Activated CD8-positive, alpha-beta memory T cell treated with anti-CD3 and anti-CD28 coated beads, Interleukin-2, amount 10 ng/mL, durations not matched to agents 7 days and 5 days (primary cell): ENCODE measurements at regions not wholly inside any gene's neighbourhood (a gene's known extent, or its start where the extent isn't known, plus 50 kb on each side); places are given as distances from the start of the nearest gene placed in this dataset.
"Not testable (repeated sequence)": the region's sequence is repeated elsewhere in the genome, so short reads cannot be mapped to it uniquely, and the experiment has no call there.

ENCODE experiments used
- ATAC-seq: fragments of 150-1000 bp; cut with Tn5 transposase; one replicate; pipeline ENCODE4 v1.10.0; 2021; ENCODE audit warnings: moderate library complexity
- CTCF ChIA-PET: fragments of 350-600 bp; sonication (Branson Sonifier 250); formaldehyde crosslinking; loops from one replicate; lab custom pipeline; 2021; ENCODE audit warnings: antibody characterized with exemption; lab: Charles Lee
- DNase-seq: peaks from one replicate; pipeline ENCODE4 v3.0.0-alpha.2; 2020
- H3K27ac Mint-ChIP-seq: one replicate; pipeline ENCODE4 v1.8.0; 2021; ENCODE audit warnings: mild to moderate bottlenecking, mixed read lengths
- H3K27me3 Mint-ChIP-seq: one replicate; pipeline ENCODE4 v1.8.0; 2021; ENCODE audit warnings: mixed read lengths
- H3K36me3 Mint-ChIP-seq: one replicate; pipeline ENCODE4 v1.8.0; 2021; ENCODE audit warnings: mild to moderate bottlenecking, mixed read lengths
- H3K4me1 Mint-ChIP-seq: one replicate; pipeline ENCODE4 v1.8.0; 2021; ENCODE audit warnings: mixed read lengths
- H3K4me3 Mint-ChIP-seq: one replicate; pipeline ENCODE4 v1.8.0; 2021; ENCODE audit warnings: mild to moderate bottlenecking, moderate library complexity, mixed read lengths
- H3K9me3 Mint-ChIP-seq: one replicate; pipeline ENCODE4 v1.8.0; 2022; ENCODE audit warnings: low read depth, mixed read lengths

- Mint-ChIP-seq H3K4me3 (no peak overlapping the region), H3K9me3 (no peaks in the 10 kb centered on the region), H3K36me3 (no peaks in the 10 kb centered on the region), H3K27me3 (no peaks in the 10 kb centered on the region), H3K27ac (no peak overlapping the region), H3K4me1 (no peaks in the 10 kb centered on the region)
- no peak for DNase-seq
- CTCF ChIA-PET: no interaction called here
- ATAC-seq: no peak
These were observed 74.5 kb upstream of the SRSF6 start for GRCh38 chr20:43383026-43383795.

DNA sequence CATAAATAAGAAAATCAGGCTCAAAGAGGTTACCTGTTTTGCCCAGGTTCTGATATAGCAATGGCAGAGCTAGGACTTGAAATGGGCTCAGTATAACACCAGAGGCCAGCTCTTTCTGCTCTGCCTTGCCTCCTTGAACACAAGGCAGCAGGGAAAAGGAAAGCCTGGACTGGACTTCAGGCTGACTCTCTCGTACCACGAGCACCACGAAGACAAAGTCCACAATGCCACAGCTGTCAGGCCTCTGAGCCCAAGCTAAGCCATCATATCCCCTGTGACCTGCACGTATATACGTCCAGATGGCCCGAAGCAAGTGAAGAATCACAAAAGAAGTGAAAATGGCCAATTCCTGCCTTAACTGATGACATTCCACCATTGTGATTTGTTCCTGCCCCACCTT, 75.6 kb upstream of the SRSF6 start:
- H3K36me3 Mint-ChIP-seq, H3K27ac Mint-ChIP-seq, H3K4me3 Mint-ChIP-seq, ATAC-seq, DNase-seq, H3K4me1 Mint-ChIP-seq, CTCF ChIA-PET, H3K27me3 Mint-ChIP-seq, H3K9me3 Mint-ChIP-seq: not testable (repeated sequence)

DNA sequence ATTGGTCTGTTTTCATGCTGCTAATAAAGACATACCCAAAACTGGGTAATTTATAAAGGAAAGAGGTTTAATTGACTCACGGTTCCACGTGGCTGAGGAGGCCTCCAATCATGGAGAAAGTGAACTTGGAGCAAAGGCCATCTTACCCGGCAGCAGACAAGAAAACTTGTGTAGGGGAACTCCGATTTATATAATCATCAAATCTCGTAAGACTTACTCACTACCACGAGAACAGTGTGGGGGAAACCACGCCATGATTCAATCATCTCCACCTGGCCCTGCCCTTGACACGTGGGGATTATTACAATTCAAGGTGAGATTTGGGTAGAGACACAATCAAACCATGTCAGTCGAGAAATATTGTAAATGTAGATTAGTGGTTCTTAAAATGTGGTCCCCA, 76.2 kb upstream of the SRSF6 start:
- H3K9me3 Mint-ChIP-seq, ATAC-seq, CTCF ChIA-PET, H3K4me1 Mint-ChIP-seq, H3K36me3 Mint-ChIP-seq, H3K27ac Mint-ChIP-seq, H3K27me3 Mint-ChIP-seq, H3K4me3 Mint-ChIP-seq, DNase-seq: not testable (repeated sequence)

GRCh38 chr20:43379239-43379917, 78.3 kb upstream of the SRSF6 start:
- H3K36me3 Mint-ChIP-seq: no peaks in the 10 kb centered on the region
- ATAC-seq (no peak), DNase-seq (no peak)
- no peaks in the 10 kb centered on the region for H3K27me3 Mint-ChIP-seq
- H3K4me1 Mint-ChIP-seq: no peaks in the 10 kb centered on the region
- H3K4me3 Mint-ChIP-seq: no peak overlapping the region
- CTCF ChIA-PET: no interaction called here
- H3K27ac Mint-ChIP-seq: no peak overlapping the region
- H3K9me3 Mint-ChIP-seq: no peaks in the 10 kb centered on the region

DNA sequence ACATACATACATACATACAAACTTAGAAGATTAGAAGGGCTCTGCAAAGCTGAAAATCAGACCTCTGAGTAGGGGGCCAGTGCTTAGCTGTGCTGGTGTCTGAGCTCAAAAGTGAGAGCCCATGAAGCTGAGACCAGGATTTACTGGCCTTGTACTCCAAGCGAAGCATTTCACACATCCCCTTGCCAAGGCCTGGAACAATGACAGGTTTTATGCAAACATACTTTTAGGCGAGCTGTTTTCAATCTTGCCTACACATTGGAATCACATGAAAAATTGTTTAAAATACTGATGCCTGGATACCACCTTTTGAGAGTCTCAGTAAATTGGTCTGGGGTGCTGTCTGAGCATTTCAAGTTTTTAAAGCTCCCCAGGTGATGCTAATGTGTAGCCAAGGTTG, 80.9 kb upstream of the SRSF6 start:
- Mint-ChIP-seq H3K27me3 (peaks cover 3% of the 10 kb centered on the region), H3K4me1 (no peaks in the 10 kb centered on the region), H3K9me3 (no peaks in the 10 kb centered on the region), H3K36me3 (no peaks in the 10 kb centered on the region), H3K4me3 (no peak overlapping the region), H3K27ac (no peak overlapping the region)
- DNase-seq (no peak), ATAC-seq (no peak)
- CTCF ChIA-PET: no interaction called here

DNA sequence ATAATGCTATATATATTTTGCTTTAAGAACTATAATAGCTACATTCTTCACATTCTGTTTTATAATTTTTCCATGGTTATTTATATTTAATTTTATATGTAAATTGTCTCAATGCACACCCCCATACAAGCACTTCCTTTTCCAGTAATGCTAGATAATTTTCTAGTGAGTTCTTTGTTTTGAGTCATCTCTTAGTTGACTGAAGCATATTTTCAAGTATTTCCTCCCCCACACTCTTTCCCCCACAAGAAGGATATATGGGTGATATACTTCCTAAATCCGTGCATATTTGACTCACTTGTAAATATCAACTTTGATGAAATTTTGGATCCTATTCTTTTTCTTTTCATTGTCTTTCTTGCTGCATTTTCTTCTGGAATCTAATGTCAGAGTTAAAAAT, 82.1 kb upstream of the SRSF6 start:
- Mint-ChIP-seq H3K9me3 (no peaks in the 10 kb centered on the region), H3K4me1 (no peaks in the 10 kb centered on the region), H3K36me3 (no peaks in the 10 kb centered on the region), H3K27me3 (peaks cover 3% of the 10 kb centered on the region), H3K4me3 (no peak overlapping the region), H3K27ac (no peak overlapping the region)
- ATAC-seq (no peak), DNase-seq (no peak)
- CTCF ChIA-PET: no interaction called here

GRCh38 chr20:43372051-43372450, 85.6 kb upstream of the SRSF6 start:
- no peak for DNase-seq
- no peak for ATAC-seq
- Mint-ChIP-seq H3K36me3 (no peaks in the 10 kb centered on the region), H3K27ac (no peak overlapping the region), H3K4me1 (no peaks in the 10 kb centered on the region), H3K27me3 (peaks cover 3% of the 10 kb centered on the region), H3K4me3 (no peak overlapping the region), H3K9me3 (no peaks in the 10 kb centered on the region)
- CTCF ChIA-PET: interaction anchor here (1.3 kb wide), 1 partner anchor 37 kb away, joined by 3 read pairs; no protein-coding TSS in a partner anchor

- Mint-ChIP-seq H3K27ac (no peak overlapping the region), H3K4me3 (no peak overlapping the region), H3K9me3 (no peaks in the 10 kb centered on the region), H3K36me3 (no peaks in the 10 kb centered on the region), H3K27me3 (peaks cover 6% of the 10 kb centered on the region), H3K4me1 (no peaks in the 10 kb centered on the region)
- ATAC-seq (no peak), DNase-seq (no peak)
- CTCF ChIA-PET: no interaction called here
These were observed 92.0 kb upstream of the SRSF6 start for GRCh38 chr20:43365691-43366090.

GRCh38 chr20:43364001-43364400, 93.7 kb upstream of the SRSF6 start:
- Mint-ChIP-seq H3K27me3 (peaks cover 6% of the 10 kb centered on the region), H3K4me3 (no peak overlapping the region), H3K4me1 (no peaks in the 10 kb centered on the region), H3K9me3 (no peaks in the 10 kb centered on the region), H3K27ac (no peak overlapping the region), H3K36me3 (no peaks in the 10 kb centered on the region)
- ATAC-seq (no peak), DNase-seq (no peak)
- CTCF ChIA-PET: no interaction called here

DNA sequence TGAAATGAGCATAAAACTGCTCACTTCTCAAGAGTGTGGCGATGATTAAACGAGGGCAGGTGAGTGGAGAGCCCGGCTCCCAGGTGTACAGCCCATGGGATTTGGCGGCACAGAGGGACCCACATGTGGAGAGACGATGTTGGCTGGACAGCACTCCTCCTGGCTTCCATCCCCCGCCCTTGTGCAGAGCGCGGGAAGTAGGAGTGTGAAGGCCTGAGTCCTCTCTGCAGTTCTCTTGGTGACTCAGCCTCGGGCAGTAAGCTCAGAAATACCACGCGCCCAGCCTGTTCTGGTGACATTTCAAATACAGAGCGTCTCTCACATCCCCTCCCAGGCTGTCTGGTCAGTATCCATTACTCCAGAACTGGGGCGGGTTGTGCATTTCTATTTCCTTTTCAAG, 94.2 kb upstream of the SRSF6 start:
- H3K4me1 Mint-ChIP-seq: no peaks in the 10 kb centered on the region
- H3K4me3 Mint-ChIP-seq: no peak overlapping the region
- no peaks in the 10 kb centered on the region for H3K9me3 Mint-ChIP-seq
- no peak overlapping the region for H3K27ac Mint-ChIP-seq
- H3K36me3 Mint-ChIP-seq: no peaks in the 10 kb centered on the region
- H3K27me3 Mint-ChIP-seq: peaks cover 6% of the 10 kb centered on the region
- no peak for DNase-seq
- no peak for ATAC-seq
- CTCF ChIA-PET: no interaction called here

GRCh38 chr20:43361526-43361925, 96.2 kb upstream of the SRSF6 start:
- Mint-ChIP-seq H3K27me3 (peaks cover 2% of the 10 kb centered on the region), H3K4me1 (no peaks in the 10 kb centered on the region), H3K4me3 (no peak overlapping the region), H3K27ac (no peak overlapping the region), H3K36me3 (no peaks in the 10 kb centered on the region), H3K9me3 (no peaks in the 10 kb centered on the region)
- CTCF ChIA-PET: no interaction called here
- ATAC-seq: no peak
- no peak for DNase-seq

DNA sequence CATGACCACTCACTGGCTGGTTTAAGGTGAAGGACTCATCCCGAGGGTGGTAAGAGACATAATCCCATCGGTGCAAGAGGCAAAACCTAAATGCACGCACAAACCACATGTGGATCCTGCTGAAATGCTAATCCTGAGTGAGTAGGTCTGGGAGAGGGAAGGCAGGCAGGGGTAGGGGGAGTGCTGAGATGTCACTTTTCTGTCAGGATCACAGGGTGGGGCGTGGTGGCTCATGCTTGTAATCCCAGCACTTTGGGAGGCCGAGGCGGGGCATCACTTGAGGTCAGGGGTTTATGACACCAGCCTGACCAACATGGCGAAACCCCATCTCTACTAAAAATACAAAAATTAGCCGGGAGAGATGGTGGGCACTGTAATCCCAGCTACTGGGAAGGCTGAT, 97.7 kb upstream of the SRSF6 start:
- no peak overlapping the region for H3K4me3 Mint-ChIP-seq
- DNase-seq: no peak
- CTCF ChIA-PET: interaction anchor here (0.7 kb wide), 1 partner anchor 220 kb away, joined by 5 read pairs; no protein-coding TSS in a partner anchor
- no peak overlapping the region for H3K27ac Mint-ChIP-seq
- ATAC-seq: no peak
- H3K27me3 Mint-ChIP-seq: no peaks in the 10 kb centered on the region
- H3K36me3 Mint-ChIP-seq: no peaks in the 10 kb centered on the region
- H3K4me1 Mint-ChIP-seq: no peaks in the 10 kb centered on the region
- H3K9me3 Mint-ChIP-seq: no peaks in the 10 kb centered on the region

DNA sequence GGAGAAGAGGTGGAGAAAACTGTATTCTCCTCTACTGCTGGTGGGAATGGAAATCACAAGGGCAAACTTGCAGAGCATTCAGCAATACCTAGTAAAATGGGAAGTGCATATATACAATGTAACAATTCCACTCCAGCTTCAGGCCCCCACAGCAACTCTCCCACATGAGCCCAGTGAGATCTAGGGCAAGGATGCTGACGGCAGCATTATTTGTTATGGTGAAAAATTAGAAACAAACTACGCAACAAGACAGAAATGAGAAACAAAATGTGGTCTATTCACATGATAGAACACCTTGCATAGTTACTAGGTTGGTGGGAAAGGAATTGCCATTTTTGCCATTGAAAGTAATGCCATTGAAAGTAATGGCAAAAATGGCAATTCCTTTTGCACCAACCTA, 98.9 kb upstream of the SRSF6 start:
- ATAC-seq: no peak
- H3K4me3 Mint-ChIP-seq: no peak overlapping the region
- CTCF ChIA-PET: no interaction called here
- H3K36me3 Mint-ChIP-seq: no peaks in the 10 kb centered on the region
- no peaks in the 10 kb centered on the region for H3K4me1 Mint-ChIP-seq
- H3K27me3 Mint-ChIP-seq: no peaks in the 10 kb centered on the region
- H3K9me3 Mint-ChIP-seq: no peaks in the 10 kb centered on the region
- no peak for DNase-seq
- H3K27ac Mint-ChIP-seq: no peak overlapping the region

GRCh38 chr20:43357352-43357751, 100.3 kb upstream of the SRSF6 start:
- no peak for DNase-seq
- H3K4me1 Mint-ChIP-seq: no peaks in the 10 kb centered on the region
- no peaks in the 10 kb centered on the region for H3K27me3 Mint-ChIP-seq
- H3K4me3 Mint-ChIP-seq: no peak overlapping the region
- no peaks in the 10 kb centered on the region for H3K9me3 Mint-ChIP-seq
- no peak overlapping the region for H3K27ac Mint-ChIP-seq
- CTCF ChIA-PET: no interaction called here
- H3K36me3 Mint-ChIP-seq: no peaks in the 10 kb centered on the region
- ATAC-seq: no peak
